Fibroblast of lung (primary cell): ENCODE measurements at regions not wholly inside any gene's neighbourhood (a gene's known extent, or its start where the extent isn't known, plus 50 kb on each side); places are given as distances from the start of the nearest gene placed in this dataset.

Source experiments
- DNase-seq, 2 donors: peaks; one replicate each; pipeline versions ENCODE4 v3.0.0 to v3.0.0-alpha.2; 2010; ENCODE audit warnings: low read depth in 2 of 2
- H2AFZ ChIP-seq: 2 replicates; pipeline ENCODE4 v1.5.1; 2012; ENCODE audit warnings: low read length, control low read depth, inconsistent platforms
- H3K27ac ChIP-seq: 2 replicates; pipeline ENCODE4 v1.5.1; 2011; ENCODE audit warnings: low read length, control low read depth; ENCODE audit not compliant: insufficient read depth
- H3K27me3 ChIP-seq: 2 replicates; pipeline ENCODE4 v1.5.1; 2011; ENCODE audit warnings: mild to moderate bottlenecking, low read length; ENCODE audit not compliant: control insufficient read depth, insufficient read depth
- H3K36me3 ChIP-seq: 2 replicates; pipeline ENCODE4 v1.5.1; 2011; ENCODE audit warnings: low read length; ENCODE audit not compliant: control insufficient read depth, insufficient read depth
- H3K4me1 ChIP-seq: 2 replicates; pipeline ENCODE4 v1.5.1; 2011; ENCODE audit warnings: low read length; ENCODE audit not compliant: control insufficient read depth, insufficient read depth; ENCODE audit errors: extremely low read depth
- H3K4me2 ChIP-seq: 2 replicates; pipeline ENCODE4 v1.5.1; 2011; ENCODE audit warnings: low read length, control low read depth; ENCODE audit not compliant: insufficient read depth; ENCODE audit errors: extremely low read depth
- H3K4me3 ChIP-seq, 4 experiments: fragments of 200-600 bp in 1 of 4; sonication (generic) in 1 of 4; replicated peaks in 1 of 4; 2 replicates each; pipeline ENCODE4 v1.5.1; 2011 to 2016; ENCODE audit warnings: low read length in 4 of 4, low read depth in 3 of 4, mild to moderate bottlenecking in 3 of 4, control low read depth in 2 of 4, inconsistent platforms in 1 of 4, mixed read lengths in 1 of 4; ENCODE audit not compliant: insufficient read depth in 1 of 4; ENCODE audit errors: control extremely low read depth in 1 of 4
- H3K79me2 ChIP-seq: 2 replicates; pipeline ENCODE4 v1.5.1; 2012; ENCODE audit warnings: mild to moderate bottlenecking, low read length, inconsistent platforms; ENCODE audit not compliant: control insufficient read depth, insufficient read depth
- H3K9ac ChIP-seq: 2 replicates; pipeline ENCODE4 v1.5.1; 2011; ENCODE audit warnings: mild to moderate bottlenecking, low read length, control low read depth; ENCODE audit not compliant: insufficient read depth
- H3K9me3 ChIP-seq: 2 replicates; pipeline ENCODE4 v1.5.1; 2012; ENCODE audit warnings: low read depth, low read length; ENCODE audit not compliant: control insufficient read depth, insufficient read depth
- H4K20me1 ChIP-seq: 2 replicates; pipeline ENCODE4 v1.5.1; 2011; ENCODE audit warnings: low read length; ENCODE audit not compliant: control insufficient read depth, insufficient read depth; ENCODE audit errors: extremely low read depth
- EZH2 ChIP-seq: IDR thresholded peaks from 2 replicates; pipeline ENCODE4 v1.5.1; 2012; ENCODE audit warnings: low read length, control low read depth, mild to moderate bottlenecking; ENCODE audit errors: missing control alignments
- TF ChIP-seq, protein P1 (sequence below), 2 donors: IDR thresholded peaks in 1 of 2; conservative IDR thresholded peaks in 1 of 2; 1 replicate in 1 of 2; 2 replicates in 1 of 2; pipeline ENCODE4 v1.5.1; 2011 to 2012; ENCODE audit warnings: low read length in 2 of 2, control low read depth in 1 of 2, inconsistent platforms in 1 of 2, low read depth in 1 of 2, mild to moderate bottlenecking in 1 of 2

GRCh38 chr5:2049876-2050275, 167.2 kb upstream of the IRX4 start:
- Histone ChIP-seq H3K4me2 (no peak overlapping the region), H3K27ac (no peak overlapping the region), H3K79me2 (no peaks in the 10 kb centered on the region), H3K9me3 (no peaks in the 10 kb centered on the region), H3K36me3 (no peaks in the 10 kb centered on the region), H3K27me3 (no peaks in the 10 kb centered on the region), H3K9ac (no peak overlapping the region), H4K20me1 (no peaks in the 10 kb centered on the region), H3K4me1 (no peaks in the 10 kb centered on the region), H2AFZ (no peak overlapping the region), H3K4me3 (no peak overlapping the region)
- no peak for DNase-seq
- TF ChIP-seq, protein P1, sequence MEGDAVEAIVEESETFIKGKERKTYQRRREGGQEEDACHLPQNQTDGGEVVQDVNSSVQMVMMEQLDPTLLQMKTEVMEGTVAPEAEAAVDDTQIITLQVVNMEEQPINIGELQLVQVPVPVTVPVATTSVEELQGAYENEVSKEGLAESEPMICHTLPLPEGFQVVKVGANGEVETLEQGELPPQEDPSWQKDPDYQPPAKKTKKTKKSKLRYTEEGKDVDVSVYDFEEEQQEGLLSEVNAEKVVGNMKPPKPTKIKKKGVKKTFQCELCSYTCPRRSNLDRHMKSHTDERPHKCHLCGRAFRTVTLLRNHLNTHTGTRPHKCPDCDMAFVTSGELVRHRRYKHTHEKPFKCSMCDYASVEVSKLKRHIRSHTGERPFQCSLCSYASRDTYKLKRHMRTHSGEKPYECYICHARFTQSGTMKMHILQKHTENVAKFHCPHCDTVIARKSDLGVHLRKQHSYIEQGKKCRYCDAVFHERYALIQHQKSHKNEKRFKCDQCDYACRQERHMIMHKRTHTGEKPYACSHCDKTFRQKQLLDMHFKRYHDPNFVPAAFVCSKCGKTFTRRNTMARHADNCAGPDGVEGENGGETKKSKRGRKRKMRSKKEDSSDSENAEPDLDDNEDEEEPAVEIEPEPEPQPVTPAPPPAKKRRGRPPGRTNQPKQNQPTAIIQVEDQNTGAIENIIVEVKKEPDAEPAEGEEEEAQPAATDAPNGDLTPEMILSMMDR (conservative IDR thresholded peaks at IDR 0.05 in 1 of 2, IDR thresholded peaks at IDR 0.05 in 1 of 2; ENCODE audit: low read depth in 1 of 2, low read length in 2 of 2): no peak
- no peak for TF ChIP-seq EZH2

DNA sequence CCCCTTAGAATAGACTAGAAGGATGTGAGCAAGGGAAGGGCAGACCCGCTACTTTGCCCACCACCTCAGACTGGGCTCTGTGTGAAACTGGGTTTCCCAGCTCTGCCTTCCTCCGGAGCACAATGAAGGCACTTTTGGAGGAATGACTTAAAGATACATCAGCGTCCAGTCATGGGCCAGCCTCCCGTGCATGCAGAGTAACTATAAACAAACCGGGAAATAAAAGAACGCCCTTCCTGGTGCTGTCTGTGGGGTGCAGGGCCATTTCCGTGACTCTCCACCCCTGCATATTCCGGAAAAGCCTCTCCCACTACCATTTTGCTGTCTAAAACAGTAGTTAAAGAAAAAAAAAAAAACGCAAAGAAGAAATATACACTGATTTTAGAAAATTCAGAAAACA, 165.9 kb upstream of the IRX4 start:
- no peaks in the 10 kb centered on the region for H3K79me2 ChIP-seq
- no peak overlapping the region for H2AFZ ChIP-seq
- no peaks in the 10 kb centered on the region for H3K4me1 ChIP-seq
- peak in 1 of 2 donors; percentile 6 for DNase-seq
- no peak overlapping the region for H3K27ac ChIP-seq
- no peaks in the 10 kb centered on the region for H3K27me3 ChIP-seq
- no peaks in the 10 kb centered on the region for H3K36me3 ChIP-seq
- TF ChIP-seq, protein P1 (conservative IDR thresholded peaks at IDR 0.05 in 1 of 2, IDR thresholded peaks at IDR 0.05 in 1 of 2; ENCODE audit: low read depth in 1 of 2, low read length in 2 of 2): no peak
- no peak for TF ChIP-seq EZH2
- no peak overlapping the region for H3K9ac ChIP-seq
- no peak overlapping the region for H3K4me3 ChIP-seq
- no peaks in the 10 kb centered on the region for H3K9me3 ChIP-seq
- H3K4me2 ChIP-seq: no peak overlapping the region
- no peaks in the 10 kb centered on the region for H4K20me1 ChIP-seq

DNA sequence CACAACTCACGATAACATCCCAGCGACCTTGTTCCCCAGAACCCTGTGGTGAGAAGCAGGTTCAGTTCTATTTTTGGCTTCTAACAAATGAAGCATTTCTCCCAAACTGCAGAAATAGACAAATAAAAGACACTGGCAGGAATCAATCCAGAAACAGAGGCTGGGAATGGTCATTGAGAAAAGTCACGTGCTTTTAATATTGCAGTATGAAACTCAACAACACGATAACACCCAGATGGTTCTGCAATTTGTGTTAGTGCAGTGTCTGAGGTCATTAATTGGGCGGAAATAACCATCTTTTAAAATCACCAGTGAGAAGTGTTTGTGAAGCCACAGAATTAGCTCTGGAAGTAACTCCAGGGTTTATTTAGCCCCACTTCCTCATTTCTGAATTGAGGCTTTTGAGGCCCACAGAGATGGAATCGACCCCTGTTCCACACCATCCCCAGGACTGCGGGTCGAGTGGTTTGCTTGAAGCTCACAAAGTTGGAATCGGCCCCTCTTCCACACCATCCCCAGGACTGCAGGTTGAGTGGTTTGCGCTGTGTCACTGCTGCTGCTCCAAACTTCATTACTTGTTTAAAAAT, 164.7 kb upstream of the IRX4 start:
- no peak overlapping the region for H3K9ac ChIP-seq
- H3K4me2 ChIP-seq: no peak overlapping the region
- no peak overlapping the region for H3K27ac ChIP-seq
- H3K79me2 ChIP-seq: no peaks in the 10 kb centered on the region
- TF ChIP-seq EZH2: no peak
- TF ChIP-seq, protein P1 (conservative IDR thresholded peaks at IDR 0.05 in 1 of 2, IDR thresholded peaks at IDR 0.05 in 1 of 2; ENCODE audit: low read depth in 1 of 2, low read length in 2 of 2): no peak
- no peak for DNase-seq
- no peaks in the 10 kb centered on the region for H3K9me3 ChIP-seq
- H3K4me1 ChIP-seq: no peaks in the 10 kb centered on the region
- H3K4me3 ChIP-seq: no peak overlapping the region
- H2AFZ ChIP-seq: no peak overlapping the region
- H3K36me3 ChIP-seq: no peaks in the 10 kb centered on the region
- H4K20me1 ChIP-seq: no peaks in the 10 kb centered on the region
- no peaks in the 10 kb centered on the region for H3K27me3 ChIP-seq
